ENCODE measurements at regions not wholly inside any gene's neighbourhood (a gene's known extent, or its start where the extent isn't known, plus 50 kb on each side); places are given as distances from the start of the nearest gene placed in this dataset.

DNA sequence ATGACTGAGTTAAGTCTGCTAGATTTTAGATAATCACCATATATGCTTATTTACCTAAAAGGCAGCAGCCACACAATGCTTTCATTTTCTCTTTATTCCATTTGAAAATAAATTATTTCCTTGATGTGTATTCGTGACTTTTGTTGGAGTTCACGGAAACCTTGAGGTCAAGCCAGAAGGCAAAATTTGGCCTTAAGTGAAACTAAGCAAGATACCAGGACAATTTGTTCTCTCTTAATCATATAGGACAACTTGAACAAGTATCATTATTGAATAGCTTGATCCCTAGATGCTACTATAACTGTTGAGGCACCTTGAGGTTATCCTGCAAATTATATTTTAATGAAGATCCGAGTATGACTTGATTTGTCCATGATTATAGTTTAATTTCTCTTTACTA is 429.2 kb upstream of the DACH1 start:
- no peaks in the 10 kb centered on the region for H3K27me3 ChIP-seq (ENCODE audit: insufficient read depth, low read length, poor library complexity, severe bottlenecking)
- Mint-ChIP-seq H3K4me1 (no peaks in the 10 kb centered on the region), H3K9me3 (peaks cover 2 to 14% (median 6%) of the 10 kb centered on the region in 5 donors), H3K36me3 (no peaks in the 10 kb centered on the region), H3K4me3 (no peak overlapping the region), H3K27me3 (no peaks in the 10 kb centered on the region), H3K27ac (no peak overlapping the region)
- no peaks in the 10 kb centered on the region for H3K36me3 ChIP-seq (ENCODE audit: insufficient read depth, low read length)
- no peaks in the 10 kb centered on the region for H3K4me1 ChIP-seq (ENCODE audit: insufficient read depth, low read length)
- ChIA-PET CTCF (no interaction called here), POLR2A (no interaction called here)
- H3K9me3 ChIP-seq (ENCODE audit: low read length), result no peaks in the 10 kb centered on the region
- no peak overlapping the region for H3K27ac ChIP-seq (ENCODE audit: low read depth, low read length)
- no peak for DNase-seq
- no peak overlapping the region for H3K4me3 ChIP-seq (ENCODE audit: low read length)

- Histone ChIP-seq H3K4me3 (ENCODE audit: low read length) (no peak overlapping the region), H3K36me3 (ENCODE audit: insufficient read depth, low read length) (no peaks in the 10 kb centered on the region), H3K27me3 (ENCODE audit: insufficient read depth, low read length, poor library complexity, severe bottlenecking) (no peaks in the 10 kb centered on the region), H3K9me3 (ENCODE audit: low read length) (no peaks in the 10 kb centered on the region), H3K27ac (ENCODE audit: low read depth, low read length) (no peak overlapping the region), H3K4me1 (ENCODE audit: insufficient read depth, low read length) (no peaks in the 10 kb centered on the region)
- H3K27ac Mint-ChIP-seq, result no peak overlapping the region
- no peak for DNase-seq
- no peaks in the 10 kb centered on the region for H3K36me3 Mint-ChIP-seq
- H3K4me3 Mint-ChIP-seq, result no peak overlapping the region
- POLR2A ChIA-PET, result no interaction called here
- peaks cover 2 to 21% (median 6%) of the 10 kb centered on the region in 5 donors for H3K9me3 Mint-ChIP-seq
- no peaks in the 10 kb centered on the region for H3K27me3 Mint-ChIP-seq
- CTCF ChIA-PET, result no interaction called here
- no peaks in the 10 kb centered on the region for H3K4me1 Mint-ChIP-seq
Observed at GRCh38 chr13:72295153-72295552, 428.1 kb upstream of the DACH1 start.

DNA sequence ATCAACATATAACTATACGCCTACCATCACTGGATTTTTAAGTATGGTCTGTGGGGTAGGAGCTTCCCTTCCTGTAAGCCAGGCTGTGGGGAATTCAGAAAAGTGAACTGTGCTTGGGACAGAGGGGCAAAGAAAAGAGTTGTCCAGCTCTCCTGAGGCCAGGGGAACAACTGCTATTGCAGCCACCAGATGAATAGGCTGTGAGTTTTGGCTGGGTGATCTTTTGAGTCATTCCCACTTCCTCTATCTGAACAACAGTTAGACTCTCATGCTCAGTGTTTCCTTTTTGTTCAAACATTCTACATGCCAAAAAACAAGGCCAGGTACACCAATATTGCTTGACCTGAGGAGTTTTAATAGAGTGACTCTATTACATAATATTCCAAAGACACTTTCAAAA is 426.2 kb upstream of the DACH1 start:
- CTCF ChIA-PET, result no interaction called here
- POLR2A ChIA-PET, result no interaction called here
- Histone ChIP-seq H3K4me1 (ENCODE audit: insufficient read depth, low read length) (no peaks in the 10 kb centered on the region), H3K4me3 (ENCODE audit: low read length) (no peak overlapping the region), H3K27ac (ENCODE audit: low read depth, low read length) (no peak overlapping the region), H3K27me3 (ENCODE audit: insufficient read depth, low read length, poor library complexity, severe bottlenecking) (no peaks in the 10 kb centered on the region), H3K9me3 (ENCODE audit: low read length) (no peaks in the 10 kb centered on the region), H3K36me3 (ENCODE audit: insufficient read depth, low read length) (no peaks in the 10 kb centered on the region)
- DNase-seq, result no peak
- no peaks in the 10 kb centered on the region for H3K27me3 Mint-ChIP-seq
- H3K9me3 Mint-ChIP-seq, result peaks cover 2 to 22% (median 6%) of the 10 kb centered on the region in 5 donors
- no peak overlapping the region for H3K27ac Mint-ChIP-seq
- no peaks in the 10 kb centered on the region for H3K36me3 Mint-ChIP-seq
- no peaks in the 10 kb centered on the region for H3K4me1 Mint-ChIP-seq
- H3K4me3 Mint-ChIP-seq, result no peak overlapping the region

GRCh38 chr13:72290962-72291681 is 424.1 kb upstream of the DACH1 start:
- no peaks in the 10 kb centered on the region for H3K27me3 ChIP-seq (ENCODE audit: insufficient read depth, low read length, poor library complexity, severe bottlenecking)
- no peak overlapping the region for H3K4me3 ChIP-seq (ENCODE audit: low read length)
- CTCF ChIA-PET, result no interaction called here
- Mint-ChIP-seq H3K27me3 (no peaks in the 10 kb centered on the region), H3K4me3 (no peak overlapping the region), H3K9me3 (peaks cover 2 to 25% (median 6%) of the 10 kb centered on the region in 5 donors), H3K4me1 (no peaks in the 10 kb centered on the region), H3K36me3 (no peaks in the 10 kb centered on the region), H3K27ac (no peak overlapping the region)
- POLR2A ChIA-PET, result no interaction called here
- H3K4me1 ChIP-seq (ENCODE audit: insufficient read depth, low read length), result no peaks in the 10 kb centered on the region
- H3K36me3 ChIP-seq (ENCODE audit: insufficient read depth, low read length), result no peaks in the 10 kb centered on the region
- no peaks in the 10 kb centered on the region for H3K9me3 ChIP-seq (ENCODE audit: low read length)
- no peak overlapping the region for H3K27ac ChIP-seq (ENCODE audit: low read depth, low read length)
- no peak for DNase-seq

DNA sequence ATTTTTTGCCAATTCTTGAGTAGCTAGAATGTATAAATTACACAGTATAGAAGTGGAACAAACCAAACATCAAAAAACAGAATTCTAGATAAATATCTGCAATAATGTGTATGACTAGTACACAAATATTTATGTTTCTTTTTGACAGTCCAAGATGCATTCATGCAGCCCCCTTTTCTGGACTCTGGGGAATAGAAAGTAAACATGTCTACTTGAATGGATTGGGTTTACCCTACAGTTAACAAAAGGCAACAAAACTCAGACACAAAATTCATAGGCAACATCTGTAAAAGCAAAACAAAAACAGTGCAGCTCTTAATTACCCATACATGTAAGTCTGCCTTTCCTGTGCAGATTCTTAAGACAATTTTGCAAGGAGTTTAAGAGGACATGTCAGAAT is 419.4 kb upstream of the DACH1 start:
- H3K4me3 Mint-ChIP-seq, result no peak overlapping the region
- H3K27ac Mint-ChIP-seq, result no peak overlapping the region
- no peak overlapping the region for H3K27ac ChIP-seq (ENCODE audit: low read depth, low read length)
- H3K4me3 ChIP-seq (ENCODE audit: low read length), result no peak overlapping the region
- no peak for DNase-seq
- H3K9me3 ChIP-seq (ENCODE audit: low read length), result no peaks in the 10 kb centered on the region
- H3K27me3 ChIP-seq (ENCODE audit: insufficient read depth, low read length, poor library complexity, severe bottlenecking), result no peaks in the 10 kb centered on the region
- ChIA-PET CTCF (no interaction called here), POLR2A (no interaction called here)
- no peaks in the 10 kb centered on the region for H3K36me3 Mint-ChIP-seq
- H3K4me1 Mint-ChIP-seq, result no peaks in the 10 kb centered on the region
- H3K36me3 ChIP-seq (ENCODE audit: insufficient read depth, low read length), result no peaks in the 10 kb centered on the region
- no peaks in the 10 kb centered on the region for H3K27me3 Mint-ChIP-seq
- no peaks in the 10 kb centered on the region for H3K4me1 ChIP-seq (ENCODE audit: insufficient read depth, low read length)
- H3K9me3 Mint-ChIP-seq, result peaks cover 0 to 15% (median 3%) of the 10 kb centered on the region in 5 donors

GRCh38 chr13:72284791-72285190 is 417.8 kb upstream of the DACH1 start:
- Mint-ChIP-seq H3K27ac (no peak overlapping the region), H3K27me3 (no peaks in the 10 kb centered on the region), H3K4me1 (no peaks in the 10 kb centered on the region), H3K9me3 (peaks cover 0 to 6% (median 2%) of the 10 kb centered on the region in 5 donors), H3K4me3 (no peak overlapping the region), H3K36me3 (no peaks in the 10 kb centered on the region)
- Histone ChIP-seq H3K4me1 (ENCODE audit: insufficient read depth, low read length) (no peaks in the 10 kb centered on the region), H3K27ac (ENCODE audit: low read depth, low read length) (no peak overlapping the region), H3K36me3 (ENCODE audit: insufficient read depth, low read length) (no peaks in the 10 kb centered on the region), H3K9me3 (ENCODE audit: low read length) (no peaks in the 10 kb centered on the region), H3K4me3 (ENCODE audit: low read length) (no peak overlapping the region), H3K27me3 (ENCODE audit: insufficient read depth, low read length, poor library complexity, severe bottlenecking) (no peaks in the 10 kb centered on the region)
- no peak for DNase-seq
- ChIA-PET POLR2A (no interaction called here), CTCF (no interaction called here)

DNA sequence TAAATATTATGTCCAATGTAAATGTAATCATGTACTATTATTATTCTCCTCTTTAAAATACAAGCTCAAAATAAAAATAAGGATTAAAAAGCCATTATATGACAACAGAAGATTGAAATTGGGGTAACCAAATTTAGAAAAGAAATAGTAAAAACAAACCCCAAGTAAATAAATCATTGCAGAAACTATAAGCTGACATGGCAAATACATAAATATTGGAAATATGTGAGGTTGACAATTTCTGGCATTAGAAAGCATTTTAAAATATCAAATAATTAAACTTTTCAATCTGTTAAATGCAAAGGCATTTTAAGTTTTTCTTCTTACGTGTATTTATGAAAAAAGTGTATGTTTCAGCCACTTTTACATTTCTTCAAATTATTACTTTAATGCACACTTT is 394.7 kb upstream of the DACH1 start:
- H3K36me3 Mint-ChIP-seq, result no peaks in the 10 kb centered on the region

GRCh38 chr13:72259528-72259927 is 392.5 kb upstream of the DACH1 start:
- no peak overlapping the region for H3K4me3 Mint-ChIP-seq
- peaks cover 1 to 9% (median 4%) of the 10 kb centered on the region in 5 donors for H3K9me3 Mint-ChIP-seq
- no peaks in the 10 kb centered on the region for H3K9me3 ChIP-seq (ENCODE audit: low read length)
- H3K27me3 Mint-ChIP-seq, result no peaks in the 10 kb centered on the region
- H3K36me3 ChIP-seq (ENCODE audit: insufficient read depth, low read length), result no peaks in the 10 kb centered on the region
- H3K4me1 Mint-ChIP-seq, result no peaks in the 10 kb centered on the region
- H3K4me1 ChIP-seq (ENCODE audit: insufficient read depth, low read length), result no peaks in the 10 kb centered on the region
- CTCF ChIA-PET, result no interaction called here
- POLR2A ChIA-PET, result no interaction called here
- DNase-seq, result no peak
- H3K27ac ChIP-seq (ENCODE audit: low read depth, low read length), result no peak overlapping the region
- no peak overlapping the region for H3K27ac Mint-ChIP-seq
- H3K27me3 ChIP-seq (ENCODE audit: insufficient read depth, low read length, poor library complexity, severe bottlenecking), result no peaks in the 10 kb centered on the region
- H3K4me3 ChIP-seq (ENCODE audit: low read length), result no peak overlapping the region
- no peaks in the 10 kb centered on the region for H3K36me3 Mint-ChIP-seq

More for the DNA sequence above, 394.7 kb upstream of the DACH1 start:
- no peak overlapping the region for H3K4me3 Mint-ChIP-seq
- no peaks in the 10 kb centered on the region for H3K4me1 Mint-ChIP-seq
- Histone ChIP-seq H3K27ac (ENCODE audit: low read depth, low read length) (no peak overlapping the region), H3K4me1 (ENCODE audit: insufficient read depth, low read length) (no peaks in the 10 kb centered on the region), H3K36me3 (ENCODE audit: insufficient read depth, low read length) (no peaks in the 10 kb centered on the region), H3K4me3 (ENCODE audit: low read length) (no peak overlapping the region), H3K27me3 (ENCODE audit: insufficient read depth, low read length, poor library complexity, severe bottlenecking) (no peaks in the 10 kb centered on the region), H3K9me3 (ENCODE audit: low read length) (no peaks in the 10 kb centered on the region)
- no peaks in the 10 kb centered on the region for H3K27me3 Mint-ChIP-seq
- ChIA-PET POLR2A (no interaction called here), CTCF (no interaction called here)
- H3K27ac Mint-ChIP-seq, result no peak overlapping the region
- DNase-seq, result no peak
- H3K9me3 Mint-ChIP-seq, result peaks cover 1 to 6% (median 5%) of the 10 kb centered on the region in 5 donors
